CD4-positive, alpha-beta T cell treated with Interleukin-21 for 1 hour (primary cell): ENCODE measurements at regions not wholly inside any gene's neighbourhood (a gene's known extent, or its start where the extent isn't known, plus 50 kb on each side); places are given as distances from the start of the nearest gene placed in this dataset.
"Not testable (repeated sequence)": the region's sequence is repeated elsewhere in the genome, so short reads cannot be mapped to it uniquely, and the experiment has no call there.

ENCODE experiments used
- DNase-seq: peaks from one replicate; pipeline ENCODE4 v3.0.0-alpha.2; 2020

- DNase-seq, result no peak
Measured at GRCh38 chr17:34771891-34772290, 189.4 kb downstream of the CCT6B start.

GRCh38 chr17:34770586-34770985, 190.7 kb downstream of the CCT6B start:
- no peak for DNase-seq

- no peak for DNase-seq
Measured at GRCh38 chr17:34769899-34770298, 190.5 kb downstream of the TMEM132E start.

- no peak for DNase-seq
Measured at GRCh38 chr17:34769049-34769448, 189.7 kb downstream of the TMEM132E start.

- no peak for DNase-seq
Measured at GRCh38 chr17:34765291-34765690, 185.9 kb downstream of the TMEM132E start.

- DNase-seq, result no peak
Measured at GRCh38 chr17:34764716-34765115, 185.3 kb downstream of the TMEM132E start.

- no peak for DNase-seq
Measured at GRCh38 chr17:34763728-34764665, 184.6 kb downstream of the TMEM132E start.

GRCh38 chr17:34762078-34762477, 182.7 kb downstream of the TMEM132E start:
- DNase-seq, result no peak

GRCh38 chr17:34761646-34762045, 182.3 kb downstream of the TMEM132E start:
- DNase-seq, result no peak

GRCh38 chr17:34760931-34761495, 181.6 kb downstream of the TMEM132E start:
- DNase-seq, result no peak

GRCh38 chr17:34758718-34759117, 179.3 kb downstream of the TMEM132E start:
- DNase-seq, result no peak

GRCh38 chr17:34758316-34758715, 178.9 kb downstream of the TMEM132E start:
- DNase-seq, result no peak

GRCh38 chr17:34757611-34758010, 178.2 kb downstream of the TMEM132E start:
- no peak for DNase-seq

- no peak for DNase-seq
Measured at GRCh38 chr17:34757106-34757505, 177.7 kb downstream of the TMEM132E start.

- DNase-seq, result no peak
Measured at GRCh38 chr17:34756637-34757021, 177.2 kb downstream of the TMEM132E start.

- no peak for DNase-seq
Measured at GRCh38 chr17:34755981-34756636, 176.7 kb downstream of the TMEM132E start.

- no peak for DNase-seq
Measured at GRCh38 chr17:34755371-34755770, 176.0 kb downstream of the TMEM132E start.

GRCh38 chr17:34750004-34750403, 170.6 kb downstream of the TMEM132E start:
- DNase-seq, result no peak

- DNase-seq, result no peak
Measured at GRCh38 chr17:34741967-34742366, 162.6 kb downstream of the TMEM132E start.

GRCh38 chr17:34740565-34741520, 161.5 kb downstream of the TMEM132E start:
- DNase-seq, result no peak

GRCh38 chr17:34739386-34739785, 160.0 kb downstream of the TMEM132E start:
- DNase-seq, result no peak

- not testable (repeated sequence) for DNase-seq
Measured at GRCh38 chr17:34737673-34738072, 158.3 kb downstream of the TMEM132E start.

- DNase-seq, result no peak
Measured at GRCh38 chr17:34736611-34737010, 157.2 kb downstream of the TMEM132E start.
